GM19397 (cell line): ENCODE measurements at regions not wholly inside any gene's neighbourhood (a gene's known extent, or its start where the extent isn't known, plus 50 kb on each side); places are given as distances from the start of the nearest gene placed in this dataset.

Experiments
- ATAC-seq: cut with Tn5 transposase; IDR thresholded peaks from one replicate; pipeline ENCODE4 v1.9.1; 2021; ENCODE audit warnings: mild to moderate bottlenecking, moderate library complexity; ENCODE audit not compliant: unreplicated experiment

GRCh38 chr4:14800977-14801376, 201.3 kb upstream of the CPEB2 start:
- no peak for ATAC-seq

GRCh38 chr4:14802596-14802995, 199.7 kb upstream of the CPEB2 start:
- no peak for ATAC-seq

GRCh38 chr4:14807856-14808255, 194.4 kb upstream of the CPEB2 start:
- ATAC-seq: no peak

- ATAC-seq: no peak
Observed at GRCh38 chr4:14809203-14809602, 193.1 kb upstream of the CPEB2 start.

- ATAC-seq: no peak
Observed at GRCh38 chr4:14810121-14810520, 192.2 kb upstream of the CPEB2 start.

- no peak for ATAC-seq
Observed at GRCh38 chr4:14810568-14810967, 191.7 kb upstream of the CPEB2 start.

GRCh38 chr4:14812101-14812500, 190.2 kb upstream of the CPEB2 start:
- no peak for ATAC-seq

GRCh38 chr4:14816623-14817261, 185.5 kb upstream of the CPEB2 start:
- ATAC-seq: no peak

- no peak for ATAC-seq
Observed at GRCh38 chr4:14824189-14824588, 178.1 kb upstream of the CPEB2 start.

GRCh38 chr4:14827111-14827510, 175.2 kb upstream of the CPEB2 start:
- ATAC-seq: no peak

GRCh38 chr4:14829795-14830194, 172.5 kb upstream of the CPEB2 start:
- no peak for ATAC-seq

GRCh38 chr4:14831416-14831815, 170.9 kb upstream of the CPEB2 start:
- ATAC-seq: no peak

- ATAC-seq: no peak
Observed at GRCh38 chr4:14833053-14833452, 169.2 kb upstream of the CPEB2 start.

- ATAC-seq: no peak
Observed at GRCh38 chr4:14834382-14834781, 167.9 kb upstream of the CPEB2 start.

GRCh38 chr4:14835288-14835687, 167.0 kb upstream of the CPEB2 start:
- no peak for ATAC-seq

- no peak for ATAC-seq
Observed at GRCh38 chr4:14835708-14836425, 166.4 kb upstream of the CPEB2 start.

GRCh38 chr4:14837860-14838259, 164.4 kb upstream of the CPEB2 start:
- ATAC-seq: no peak

GRCh38 chr4:14841801-14842768, 160.2 kb upstream of the CPEB2 start:
- ATAC-seq: no peak

- no peak for ATAC-seq
Observed at GRCh38 chr4:14842964-14843630, 159.2 kb upstream of the CPEB2 start.

- ATAC-seq: no peak
Observed at GRCh38 chr4:14844061-14844460, 158.2 kb upstream of the CPEB2 start.

GRCh38 chr4:14848229-14848628, 154.1 kb upstream of the CPEB2 start:
- no peak for ATAC-seq
